ENCODE measurements at regions not wholly inside any gene's neighbourhood (a gene's known extent, or its start where the extent isn't known, plus 50 kb on each side); places are given as distances from the start of the nearest gene placed in this dataset.

- no peaks in the 10 kb centered on the region for H3K4me1 ChIP-seq
- H3K27me3 ChIP-seq, result no peaks in the 10 kb centered on the region
- no peak for DNase-seq (ENCODE audit: low spot score in 2 of 2)
- no peak overlapping the region for H3K4me3 ChIP-seq
- no peaks in the 10 kb centered on the region for H3K9me3 ChIP-seq
- no peaks in the 10 kb centered on the region for H3K36me3 ChIP-seq
- H3K27ac ChIP-seq, result no peak overlapping the region
- 95 to 100% methylated on average over 4 of the region's 4 CpGs for WGBS, 2 donors
- TF ChIP-seq EP300 (IDR thresholded peaks at IDR 0.05) (no peak), CTCF (IDR thresholded peaks at IDR 0.05) (no peak), POLR2A (IDR thresholded peaks at IDR 0.05) (no peak)
Measured at GRCh38 chr20:57872816-57873409, 163.1 kb upstream of the PMEPA1 start.

- H3K9me3 ChIP-seq, result no peaks in the 10 kb centered on the region
- no peak overlapping the region for H3K27ac ChIP-seq
- TF ChIP-seq CTCF (IDR thresholded peaks at IDR 0.05) (no peak), EP300 (IDR thresholded peaks at IDR 0.05) (no peak), POLR2A (IDR thresholded peaks at IDR 0.05) (no peak)
- 85 to 92% methylated on average over 12 of the region's 12 CpGs for WGBS, 2 donors
- no peaks in the 10 kb centered on the region for H3K36me3 ChIP-seq
- no peak overlapping the region for H3K4me3 ChIP-seq
- H3K27me3 ChIP-seq, result no peaks in the 10 kb centered on the region
- H3K4me1 ChIP-seq, result peaks cover 0 to 7% (median 3%) of the 10 kb centered on the region in 4 donors
- DNase-seq (ENCODE audit: low spot score in 2 of 2), result no peak
Measured at GRCh38 chr20:57871237-57871632, 161.4 kb upstream of the PMEPA1 start.

GRCh38 chr20:57870597-57871236 is 160.9 kb upstream of the PMEPA1 start:
- whole genome bisulfite sequencing, 2 donors, result 84 to 88% methylated on average over 8 of the region's 8 CpGs
- no peak for DNase-seq (ENCODE audit: low spot score in 2 of 2)
- Histone ChIP-seq H3K36me3 (no peaks in the 10 kb centered on the region), H3K4me3 (no peak overlapping the region), H3K27ac (no peak overlapping the region), H3K4me1 (peaks cover 0 to 7% (median 3%) of the 10 kb centered on the region in 4 donors), H3K9me3 (no peaks in the 10 kb centered on the region), H3K27me3 (no peaks in the 10 kb centered on the region)
- TF ChIP-seq POLR2A (IDR thresholded peaks at IDR 0.05) (no peak), EP300 (IDR thresholded peaks at IDR 0.05) (no peak), CTCF (IDR thresholded peaks at IDR 0.05) (no peak)

GRCh38 chr20:57869951-57870315 is 160.1 kb upstream of the PMEPA1 start:
- Histone ChIP-seq H3K4me1 (peaks cover 0 to 7% (median 3%) of the 10 kb centered on the region in 4 donors), H3K9me3 (no peaks in the 10 kb centered on the region), H3K27ac (no peak overlapping the region), H3K4me3 (no peak overlapping the region), H3K27me3 (no peaks in the 10 kb centered on the region), H3K36me3 (no peaks in the 10 kb centered on the region)
- TF ChIP-seq EP300 (IDR thresholded peaks at IDR 0.05) (no peak), CTCF (IDR thresholded peaks at IDR 0.05) (no peak), POLR2A (IDR thresholded peaks at IDR 0.05) (no peak)
- no peak for DNase-seq (ENCODE audit: low spot score in 2 of 2)
- WGBS, 2 donors, result 80 to 85% methylated on average over 9 of the region's 9 CpGs

- DNase-seq (ENCODE audit: low spot score in 2 of 2), result no peak
- Histone ChIP-seq H3K27me3 (no peaks in the 10 kb centered on the region), H3K36me3 (no peaks in the 10 kb centered on the region), H3K4me1 (peaks cover 0 to 7% (median 3%) of the 10 kb centered on the region in 4 donors), H3K9me3 (no peaks in the 10 kb centered on the region), H3K27ac (no peak overlapping the region), H3K4me3 (no peak overlapping the region)
- WGBS, 2 donors, result 71 to 78% methylated on average over 10 of the region's 10 CpGs
- TF ChIP-seq POLR2A (IDR thresholded peaks at IDR 0.05) (no peak), EP300 (IDR thresholded peaks at IDR 0.05) (no peak), CTCF (IDR thresholded peaks at IDR 0.05) (no peak)
Measured at GRCh38 chr20:57869291-57869950, 159.6 kb upstream of the PMEPA1 start.

Data from tibial nerve (tissue), 4 donors.